Dedifferentiated amniotic fluid mesenchymal stem cell (primary cell): ENCODE measurements at regions not wholly inside any gene's neighbourhood (a gene's known extent, or its start where the extent isn't known, plus 50 kb on each side); places are given as distances from the start of the nearest gene placed in this dataset.

Source experiments
- DNase-seq: peaks from one replicate; pipeline ENCODE4 v3.0.0-alpha.2; 2016; ENCODE audit errors: extremely low spot score

DNA sequence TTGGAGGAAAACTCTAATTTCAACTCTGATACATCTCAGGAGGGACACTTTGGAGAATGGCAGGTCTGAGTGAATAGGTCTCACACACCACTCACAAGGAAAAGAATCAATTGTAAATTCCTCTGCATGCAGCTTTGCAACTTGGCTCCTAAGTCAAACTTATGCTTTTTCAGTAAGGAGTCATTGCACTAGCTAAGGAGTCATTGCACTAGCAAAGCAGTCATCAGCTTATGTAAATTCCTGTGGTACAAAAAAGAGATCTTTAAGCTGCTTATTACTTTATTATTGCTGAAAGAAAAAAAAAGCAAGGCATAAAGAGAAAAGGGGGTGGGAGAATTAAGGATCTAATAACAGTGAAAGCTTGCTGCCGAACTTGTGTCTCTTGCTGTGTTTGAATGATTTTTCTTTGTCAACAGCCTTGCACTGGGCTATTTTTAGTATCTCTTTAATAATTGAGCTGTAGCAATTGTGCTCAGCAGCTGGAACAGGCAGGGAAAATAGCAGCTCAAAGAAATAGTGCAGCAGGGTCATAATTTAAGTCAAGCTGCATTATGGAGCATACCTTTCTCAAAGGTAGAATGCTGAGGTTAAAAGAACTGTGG, 154.3 kb upstream of the ARPP21 start:
- no peak for DNase-seq

GRCh38 chr3:35486295-35486694, 153.0 kb upstream of the ARPP21 start:
- no peak for DNase-seq

- no peak for DNase-seq
Observed at GRCh38 chr3:35487376-35487775, 151.9 kb upstream of the ARPP21 start.

DNA sequence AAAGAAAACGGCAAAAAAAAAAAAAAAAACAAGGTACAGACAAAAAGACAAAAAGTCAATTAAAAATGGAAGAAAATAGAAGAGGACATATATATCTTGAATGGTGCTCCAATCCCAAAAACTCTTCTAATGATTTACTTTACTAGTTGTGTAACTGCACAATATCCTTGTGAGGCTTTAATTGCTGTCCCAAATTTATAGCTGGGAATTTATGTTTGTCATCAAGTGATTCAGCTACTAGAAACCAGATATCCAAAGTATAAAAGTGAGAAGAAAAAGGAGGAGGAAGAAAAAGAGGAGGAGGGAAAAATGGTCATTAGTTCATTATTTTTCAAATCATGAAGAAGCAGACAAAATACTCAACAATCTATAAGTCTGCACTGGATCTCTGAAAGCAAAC, 150.8 kb upstream of the ARPP21 start:
- no peak for DNase-seq

- no peak for DNase-seq
Observed at GRCh38 chr3:35492841-35493240, 146.5 kb upstream of the ARPP21 start.

DNA sequence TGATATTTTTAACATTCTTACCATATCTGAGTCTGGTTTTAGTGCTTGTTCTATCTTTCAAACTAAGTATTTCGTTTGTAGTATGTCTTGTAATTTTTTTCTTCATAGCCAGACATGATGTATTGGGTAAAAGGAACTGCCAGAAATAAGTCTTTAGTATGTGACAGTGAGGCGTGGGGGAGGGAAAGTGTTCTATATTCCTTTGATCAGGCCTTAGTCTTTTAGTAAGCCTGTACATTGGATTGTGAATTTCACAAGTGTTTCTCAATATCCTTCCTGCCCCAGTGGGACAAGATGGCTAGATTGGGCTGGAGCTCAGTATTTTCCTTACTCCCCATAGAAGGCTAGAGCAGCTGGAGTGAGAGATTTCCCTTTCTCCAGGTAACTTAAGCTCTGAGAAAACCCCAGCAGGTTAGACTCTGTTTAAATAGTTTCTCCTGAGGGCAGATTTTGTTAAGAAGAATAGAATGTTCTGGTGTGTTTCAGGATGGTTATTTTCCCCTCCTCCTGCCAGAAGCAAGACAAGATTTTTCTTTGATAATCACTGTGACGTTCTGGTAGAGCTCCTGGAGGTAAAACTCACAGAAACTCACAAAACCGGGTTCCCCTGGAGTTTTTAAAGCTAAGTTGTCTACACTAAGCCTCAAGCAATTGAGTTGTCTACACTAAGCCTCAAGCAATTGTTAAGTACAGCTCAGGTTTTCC, 140.7 kb upstream of the ARPP21 start:
- DNase-seq, result no peak

- no peak for DNase-seq
Observed at GRCh38 chr3:35500641-35501350, 138.5 kb upstream of the ARPP21 start.

DNA sequence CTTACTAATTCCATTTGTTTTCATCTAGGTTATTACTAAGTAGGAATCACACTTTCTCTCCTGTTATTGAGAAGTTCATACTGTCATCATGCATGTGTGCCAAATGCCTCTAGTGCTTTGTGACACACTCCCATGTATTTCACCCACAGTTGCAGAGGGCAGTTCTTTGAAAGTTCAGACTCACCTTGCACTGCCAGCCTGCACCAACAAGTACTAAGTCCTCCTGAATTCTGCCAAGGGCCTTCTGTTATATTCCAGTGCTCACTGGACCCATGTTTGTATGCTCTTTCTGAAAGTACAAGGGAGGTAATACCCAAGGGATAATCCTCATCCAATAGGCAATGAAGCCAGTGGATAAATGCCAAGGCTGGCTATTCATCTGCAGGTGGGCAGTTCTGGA, 136.6 kb upstream of the ARPP21 start:
- no peak for DNase-seq

- DNase-seq, result no peak
Observed at GRCh38 chr3:35505181-35505580, 134.1 kb upstream of the ARPP21 start.

DNA sequence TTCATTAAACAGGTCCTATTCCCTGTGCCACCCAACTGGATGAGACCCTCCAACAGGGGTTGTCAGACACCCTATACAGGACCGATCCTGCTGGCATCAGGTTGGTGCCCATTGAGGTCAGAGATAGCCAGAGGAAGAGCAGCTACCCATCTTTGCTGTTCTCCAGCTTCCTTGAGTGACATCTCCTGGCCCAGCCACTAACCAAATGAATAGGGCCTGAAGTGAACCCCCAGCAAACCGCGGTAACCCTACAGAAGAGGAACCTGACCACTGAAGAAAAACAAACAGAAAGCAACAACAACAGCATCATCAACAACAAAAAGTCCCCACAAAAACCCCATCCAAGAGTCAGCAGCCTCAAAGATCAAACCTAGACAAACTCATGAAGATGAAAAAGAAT, 133.6 kb upstream of the ARPP21 start:
- no peak for DNase-seq

DNA sequence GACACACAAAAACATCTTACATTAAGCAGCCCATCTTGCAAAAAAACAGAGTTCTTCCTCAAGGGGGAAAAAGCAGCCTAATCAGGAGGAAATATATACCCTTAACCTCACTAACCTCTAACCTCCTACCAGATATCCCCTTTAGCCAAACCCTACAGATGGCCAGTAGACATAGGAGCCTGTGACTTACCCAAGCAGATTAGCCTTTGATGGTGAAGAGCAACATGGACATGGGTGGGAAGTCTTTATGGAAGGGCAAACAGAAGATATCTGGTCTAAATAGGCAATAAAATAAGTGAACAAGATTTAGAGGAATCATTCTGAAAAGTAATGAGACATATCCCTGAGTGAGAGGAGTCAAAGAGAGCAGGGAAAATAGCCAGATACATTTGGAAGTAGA, 119.4 kb upstream of the ARPP21 start:
- no peak for DNase-seq

- no peak for DNase-seq
Observed at GRCh38 chr3:35521196-35521595, 118.1 kb upstream of the ARPP21 start.

DNA sequence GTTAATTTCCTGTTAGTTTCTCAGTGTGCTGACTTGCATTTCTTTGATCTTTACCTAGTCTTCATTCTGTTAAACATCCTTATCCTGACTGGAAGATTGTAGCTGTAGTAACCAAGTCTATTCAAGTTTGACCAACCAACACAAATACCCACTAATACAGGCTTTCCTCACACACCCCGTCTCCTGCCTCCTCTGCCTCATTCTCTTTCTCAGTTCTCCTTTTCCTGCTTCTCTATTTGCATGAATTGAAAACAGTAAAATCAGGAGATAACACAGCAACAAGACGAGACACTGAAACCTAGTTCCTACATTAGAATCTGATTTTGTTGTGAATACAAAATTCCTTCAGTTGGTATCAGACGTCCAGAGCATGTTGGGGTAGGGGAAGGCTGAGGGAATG, 116.9 kb upstream of the ARPP21 start:
- DNase-seq, result no peak

- no peak for DNase-seq
Observed at GRCh38 chr3:35523074-35523473, 116.3 kb upstream of the ARPP21 start.

- DNase-seq, result peak; percentile 20
Observed at GRCh38 chr3:35523838-35524237, 115.5 kb upstream of the ARPP21 start.

DNA sequence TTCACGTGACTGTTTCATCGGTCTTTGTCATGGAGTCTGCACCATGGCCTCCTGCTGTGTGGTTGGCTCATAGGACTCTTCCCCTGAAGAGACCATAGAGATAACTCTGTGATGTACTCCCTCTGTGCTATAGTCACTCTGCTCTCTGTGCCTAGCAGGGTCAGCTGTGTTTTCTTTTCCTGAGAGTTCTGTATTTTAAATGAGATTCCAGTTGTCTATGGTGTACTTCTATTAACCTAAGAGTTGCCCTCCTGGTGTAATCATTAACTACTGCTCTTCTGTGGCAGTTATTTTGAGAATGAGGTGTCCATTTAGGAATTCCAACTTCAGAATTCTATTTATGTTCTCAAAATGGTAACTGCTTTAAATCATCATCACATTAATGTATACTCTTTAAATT, 114.5 kb upstream of the ARPP21 start:
- DNase-seq, result no peak

DNA sequence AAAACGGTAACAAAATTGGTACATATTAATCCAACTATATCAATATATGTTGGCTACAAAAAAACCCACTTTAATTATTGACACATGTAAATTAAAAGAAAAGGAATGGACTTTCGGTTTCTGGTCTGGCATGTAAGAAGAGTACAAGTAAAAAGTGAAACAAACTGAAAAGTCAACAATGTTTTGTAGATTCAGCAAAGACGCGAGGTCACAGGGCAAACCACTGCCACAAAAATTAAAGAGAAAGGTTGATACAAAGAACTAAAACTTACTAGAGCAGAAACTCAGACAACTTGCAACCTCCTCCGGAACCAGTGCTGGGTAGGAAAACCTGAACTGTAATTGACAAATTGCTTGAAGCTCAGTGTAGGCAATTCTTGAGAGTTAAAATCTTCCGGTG, 110.6 kb upstream of the ARPP21 start:
- DNase-seq, result no peak

DNA sequence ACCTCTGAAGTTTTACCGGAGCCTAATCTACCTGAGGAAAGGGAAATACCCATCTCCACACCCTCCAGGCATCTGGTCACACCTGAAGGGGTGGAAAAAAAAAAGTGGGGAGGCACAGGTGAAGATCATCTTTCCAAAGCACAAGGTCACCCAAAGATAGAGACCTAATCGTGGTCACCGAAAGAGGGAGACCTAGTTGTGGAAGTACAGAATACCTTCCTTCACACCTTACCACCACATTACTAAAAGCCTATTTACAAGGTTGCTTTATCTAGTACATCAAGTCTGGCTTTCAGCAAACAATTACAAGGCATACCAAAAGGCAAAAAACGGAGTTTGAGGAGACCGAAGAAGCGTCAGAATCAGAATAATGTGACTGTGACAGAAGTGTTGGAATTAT, 110.0 kb upstream of the ARPP21 start:
- DNase-seq, result no peak

DNA sequence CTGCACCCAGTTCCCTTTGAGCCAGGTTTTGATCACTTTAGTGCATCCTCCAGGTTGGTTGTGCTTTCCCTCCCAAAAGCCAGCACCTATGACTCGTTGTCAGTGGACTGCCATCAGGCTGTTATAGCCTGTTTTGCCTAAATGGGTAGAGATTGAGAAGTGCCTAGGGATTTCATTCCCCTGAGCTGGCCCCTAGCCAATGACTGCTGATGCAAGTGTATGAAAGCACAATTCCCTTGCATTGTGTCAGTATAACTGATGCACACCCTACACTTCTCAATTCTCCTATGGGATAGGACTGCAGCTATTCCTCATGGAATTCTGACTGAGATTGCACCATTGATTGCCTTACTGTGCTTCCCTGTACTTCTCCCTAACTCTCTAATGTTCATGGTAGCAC, 102.1 kb upstream of the ARPP21 start:
- DNase-seq, result peak; percentile 62

DNA sequence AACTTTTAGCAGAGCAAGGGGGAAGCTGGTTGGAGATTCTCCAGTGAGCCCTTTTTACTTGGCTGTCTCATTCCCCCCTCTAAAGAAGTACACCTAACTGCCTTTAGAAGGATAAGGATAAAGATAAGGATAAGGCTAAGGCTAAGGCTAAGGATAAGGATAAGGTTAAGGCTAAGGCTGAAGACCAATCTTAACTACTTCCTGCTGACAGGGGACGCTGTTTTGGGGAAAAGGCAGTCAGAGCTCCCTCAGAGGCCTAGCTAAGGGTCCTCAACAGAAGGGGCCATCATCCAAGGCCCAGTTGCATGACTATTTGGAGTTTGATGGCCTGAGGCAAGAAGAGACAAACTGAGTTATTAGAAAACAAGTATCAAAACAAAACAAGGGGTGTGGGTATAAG, 94.3 kb upstream of the ARPP21 start:
- DNase-seq, result no peak

GRCh38 chr3:35549690-35550089, 89.6 kb upstream of the ARPP21 start:
- no peak for DNase-seq

GRCh38 chr3:35562141-35562540, 77.2 kb upstream of the ARPP21 start:
- DNase-seq, result no peak

- DNase-seq, result no peak
Observed at GRCh38 chr3:35565048-35565447, 74.3 kb upstream of the ARPP21 start.
